RWPE2 (cell line): ENCODE measurements at regions not wholly inside any gene's neighbourhood (a gene's known extent, or its start where the extent isn't known, plus 50 kb on each side); places are given as distances from the start of the nearest gene placed in this dataset.
"Not testable (repeated sequence)": the region's sequence is repeated elsewhere in the genome, so short reads cannot be mapped to it uniquely, and the experiment has no call there.

Experiments used
- ATAC-seq: fragments of 200-7000 bp; cut with Tn5 transposase; 3 replicates; pipeline ENCODE4 v1.9.1; 2021; ENCODE audit warnings: low read depth
- DNase-seq: peaks from one replicate; pipeline ENCODE4 v3.0.0-alpha.2; 2020; ENCODE audit warnings: low spot score
- H3K27ac ChIP-seq: fragments of 450-650 bp; 2 replicates; pipeline ENCODE4 v1.5.1; 2017; ENCODE audit warnings: mild to moderate bottlenecking; ENCODE audit not compliant: poor library complexity, severe bottlenecking
- H3K27me3 ChIP-seq: fragments of 250-450 bp; sonication (Bioruptor Pico); 2 replicates; pipeline ENCODE4 v1.5.1; 2021; ENCODE audit warnings: mild to moderate bottlenecking, moderate library complexity; ENCODE audit not compliant: insufficient read depth, poor library complexity, severe bottlenecking
- H3K36me3 ChIP-seq: fragments of 250-450 bp; sonication (Bioruptor Pico); 2 replicates; pipeline ENCODE4 v1.5.1; 2020; ENCODE audit warnings: low read depth, mild to moderate bottlenecking, moderate library complexity
- H3K4me1 ChIP-seq: fragments of 250-450 bp; sonication (Bioruptor Pico); 2 replicates; pipeline ENCODE4 v1.5.1; 2021; ENCODE audit warnings: mild to moderate bottlenecking, moderate library complexity; ENCODE audit not compliant: insufficient read depth, poor library complexity, severe bottlenecking
- H3K4me3 ChIP-seq: fragments of 250-450 bp; sonication (Bioruptor Pico); 2 replicates; pipeline ENCODE4 v1.5.1; 2021; ENCODE audit warnings: mild to moderate bottlenecking, moderate library complexity; ENCODE audit not compliant: severe bottlenecking
- H3K9me3 ChIP-seq: fragments of 250-450 bp; sonication (Bioruptor Pico); 2 replicates; pipeline ENCODE4 v1.5.1; 2021; ENCODE audit warnings: mild to moderate bottlenecking, moderate library complexity; ENCODE audit not compliant: severe bottlenecking
- CTCF ChIP-seq: fragments of 450-650 bp; IDR thresholded peaks from one replicate; pipeline ENCODE4 v1.5.1; 2017; ENCODE audit warnings: mild to moderate bottlenecking, moderate library complexity; ENCODE audit not compliant: poor library complexity, severe bottlenecking

- Histone ChIP-seq H3K27ac (no peak overlapping the region), H3K9me3 (no peaks in the 10 kb centered on the region), H3K4me1 (peaks cover 20% of the 10 kb centered on the region), H3K27me3 (no peaks in the 10 kb centered on the region), H3K36me3 (no peaks in the 10 kb centered on the region), H3K4me3 (no peak overlapping the region)
- no peak for DNase-seq
- no peak for TF ChIP-seq CTCF
- ATAC-seq: no peak
Observed at GRCh38 chr10:63675171-63675570, 154.0 kb downstream of the REEP3 start.

GRCh38 chr10:63677001-63677400 is 155.8 kb downstream of the REEP3 start:
- Histone ChIP-seq H3K27me3 (no peaks in the 10 kb centered on the region), H3K36me3 (no peaks in the 10 kb centered on the region), H3K27ac (no peak overlapping the region), H3K4me3 (no peak overlapping the region), H3K9me3 (no peaks in the 10 kb centered on the region), H3K4me1 (peaks cover 20% of the 10 kb centered on the region)
- ATAC-seq (no peak), DNase-seq (no peak)
- TF ChIP-seq CTCF: no peak

DNA sequence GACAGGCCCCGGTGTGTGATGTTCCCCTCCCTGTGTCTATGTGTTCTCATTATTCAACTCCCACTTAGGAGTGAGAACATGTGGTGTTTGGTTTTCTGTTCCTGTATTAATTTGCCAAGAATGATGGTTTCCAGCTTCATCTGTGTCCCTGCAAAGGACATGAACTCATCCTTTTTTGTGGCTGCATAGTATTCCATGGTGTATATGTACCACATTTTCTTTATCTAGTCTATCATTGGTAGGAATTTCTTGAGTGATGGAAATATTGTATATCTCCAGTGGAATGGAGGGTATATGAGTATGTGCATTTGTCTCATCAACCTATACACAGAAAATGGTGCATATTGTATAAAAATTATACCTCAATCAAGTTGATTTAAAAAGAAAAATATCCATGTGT is 159.3 kb downstream of the REEP3 start:
- H3K27ac ChIP-seq, ATAC-seq, H3K9me3 ChIP-seq: not testable (repeated sequence)

DNA sequence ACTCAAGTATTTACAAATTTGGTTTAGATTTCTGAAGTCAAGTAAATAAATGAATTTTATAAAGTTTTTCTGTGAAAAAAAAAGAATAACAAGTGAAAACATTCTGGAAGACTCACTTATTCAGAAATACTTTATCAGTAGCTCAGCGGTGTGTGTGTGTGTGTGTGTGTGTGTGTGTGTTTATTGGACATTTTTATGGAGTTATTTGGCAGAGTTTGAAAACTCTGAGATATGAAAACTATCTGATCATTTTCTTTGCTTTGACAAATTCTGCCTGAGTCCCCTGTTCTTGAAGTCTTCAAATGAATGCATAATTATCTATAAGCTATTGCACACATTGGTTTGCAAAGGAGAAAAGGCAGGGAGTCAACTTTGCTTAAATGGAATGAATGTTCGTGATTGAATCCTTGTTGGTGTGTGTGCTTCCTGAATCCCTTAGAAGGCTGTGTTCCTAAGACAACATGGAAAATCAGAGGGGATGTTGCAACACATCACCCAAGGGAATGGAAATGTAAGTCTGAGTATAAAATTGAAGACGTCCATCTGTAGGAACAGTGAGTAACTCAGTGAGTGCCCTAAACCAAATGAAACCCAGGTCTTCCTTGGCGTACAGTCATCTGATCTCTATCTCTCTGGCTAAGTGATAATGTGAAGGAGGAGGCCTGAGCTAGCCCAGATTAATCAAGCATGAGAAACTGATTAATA is 160.9 kb downstream of the REEP3 start:
- Histone ChIP-seq H3K36me3 (no peaks in the 10 kb centered on the region), H3K9me3 (no peaks in the 10 kb centered on the region), H3K27ac (no peak overlapping the region), H3K4me1 (peaks cover 6% of the 10 kb centered on the region), H3K27me3 (no peaks in the 10 kb centered on the region), H3K4me3 (no peak overlapping the region)
- TF ChIP-seq CTCF: no peak
- DNase-seq: no peak
- ATAC-seq: peak; percentile 93

More for the DNA sequence above, 159.3 kb downstream of the REEP3 start:
- not testable (repeated sequence) for H3K36me3 ChIP-seq, DNase-seq, H3K4me1 ChIP-seq, H3K4me3 ChIP-seq, H3K27me3 ChIP-seq

GRCh38 chr10:63682698-63683052 is 161.5 kb downstream of the REEP3 start:
- H3K9me3 ChIP-seq, ATAC-seq, H3K27ac ChIP-seq, H3K4me3 ChIP-seq, DNase-seq, H3K27me3 ChIP-seq, H3K36me3 ChIP-seq, H3K4me1 ChIP-seq: not testable (repeated sequence)

DNA sequence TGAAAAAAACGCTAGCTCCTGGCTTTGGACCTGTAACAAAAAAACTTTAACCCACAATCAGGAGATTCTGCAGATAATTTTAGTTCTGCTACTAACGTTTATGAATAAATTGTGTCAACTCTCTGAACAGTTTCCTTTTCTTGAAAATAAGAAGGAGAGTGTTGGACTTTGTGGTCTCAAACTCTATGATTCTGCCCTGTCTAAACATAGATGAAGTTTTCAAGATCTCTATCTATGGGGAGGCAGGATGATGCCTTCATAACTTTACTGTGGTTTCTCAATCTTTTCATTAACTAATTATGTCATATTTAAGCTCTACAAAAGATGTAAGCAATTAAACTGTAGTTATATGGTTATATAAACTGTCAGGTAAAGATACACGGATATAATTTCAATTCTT is 162.0 kb downstream of the REEP3 start:
- no peak for DNase-seq
- Histone ChIP-seq H3K4me1 (peaks cover 6% of the 10 kb centered on the region), H3K27me3 (no peaks in the 10 kb centered on the region), H3K9me3 (no peaks in the 10 kb centered on the region), H3K27ac (no peak overlapping the region), H3K4me3 (no peak overlapping the region), H3K36me3 (no peaks in the 10 kb centered on the region)
- no peak for ATAC-seq
- TF ChIP-seq CTCF: no peak
